HG03039 (cell line): ENCODE measurements at regions not wholly inside any gene's neighbourhood (a gene's known extent, or its start where the extent isn't known, plus 50 kb on each side); places are given as distances from the start of the nearest gene placed in this dataset.
"Not testable (repeated sequence)": the region's sequence is repeated elsewhere in the genome, so short reads cannot be mapped to it uniquely, and the experiment has no call there.

ENCODE experiments used
- ATAC-seq: cut with Tn5 transposase; IDR thresholded peaks from one replicate; pipeline ENCODE4 v1.9.1; 2021; ENCODE audit warnings: mild to moderate bottlenecking, moderate library complexity; ENCODE audit not compliant: unreplicated experiment

GRCh38 chr5:63564789-63565188 lies 397.5 kb downstream of the HTR1A start:
- ATAC-seq, result no peak

GRCh38 chr5:63563008-63563917 lies 399.0 kb downstream of the HTR1A start:
- no peak for ATAC-seq

GRCh38 chr5:63555874-63556273 lies 406.4 kb downstream of the HTR1A start:
- no peak for ATAC-seq

- ATAC-seq, result no peak
These were observed 408.1 kb downstream of the HTR1A start for GRCh38 chr5:63554191-63554590.

GRCh38 chr5:63553073-63553472 lies 409.2 kb downstream of the HTR1A start:
- ATAC-seq, result no peak

GRCh38 chr5:63535840-63536602 lies 426.2 kb downstream of the HTR1A start:
- ATAC-seq, result no peak

GRCh38 chr5:63524281-63524680 lies 438.0 kb downstream of the HTR1A start:
- ATAC-seq, result no peak

GRCh38 chr5:63516006-63516405 lies 446.2 kb downstream of the HTR1A start:
- ATAC-seq, result no peak

GRCh38 chr5:63500242-63500641 lies 462.0 kb downstream of the HTR1A start:
- ATAC-seq, result no peak

GRCh38 chr5:63495225-63495624 lies 467.0 kb downstream of the HTR1A start:
- no peak for ATAC-seq

GRCh38 chr5:63483338-63483737 lies 478.9 kb downstream of the HTR1A start:
- ATAC-seq, result no peak

GRCh38 chr5:63473335-63473967 lies 488.8 kb downstream of the HTR1A start:
- ATAC-seq, result no peak

- no peak for ATAC-seq
These were observed 506.0 kb downstream of the HTR1A start for GRCh38 chr5:63456279-63456678.

- ATAC-seq, result no peak
These were observed 511.1 kb downstream of the HTR1A start for GRCh38 chr5:63451188-63451587.

- ATAC-seq, result no peak
These were observed 522.7 kb downstream of the HTR1A start for GRCh38 chr5:63439537-63439936.

- no peak for ATAC-seq
These were observed 552.5 kb downstream of the HTR1A start for GRCh38 chr5:63409737-63410136.

- no peak for ATAC-seq
These were observed 553.3 kb downstream of the HTR1A start for GRCh38 chr5:63408984-63409383.

GRCh38 chr5:63401436-63402046 lies 560.7 kb downstream of the HTR1A start:
- peak; percentile 85 for ATAC-seq

- no peak for ATAC-seq
These were observed 562.2 kb downstream of the HTR1A start for GRCh38 chr5:63400079-63400478.

GRCh38 chr5:63398346-63398745 lies 563.9 kb downstream of the HTR1A start:
- no peak for ATAC-seq

- ATAC-seq, result not testable (repeated sequence)
These were observed 574.1 kb downstream of the HTR1A start for GRCh38 chr5:63388188-63388587.
